Right kidney (tissue), 1 donor: ENCODE measurements at regions not wholly inside any gene's neighbourhood (a gene's known extent, or its start where the extent isn't known, plus 50 kb on each side); places are given as distances from the start of the nearest gene placed in this dataset.

Experiments used
- DNase-seq: peaks from one replicate; pipeline ENCODE4 v3.0.0-alpha.2; 2016

DNA sequence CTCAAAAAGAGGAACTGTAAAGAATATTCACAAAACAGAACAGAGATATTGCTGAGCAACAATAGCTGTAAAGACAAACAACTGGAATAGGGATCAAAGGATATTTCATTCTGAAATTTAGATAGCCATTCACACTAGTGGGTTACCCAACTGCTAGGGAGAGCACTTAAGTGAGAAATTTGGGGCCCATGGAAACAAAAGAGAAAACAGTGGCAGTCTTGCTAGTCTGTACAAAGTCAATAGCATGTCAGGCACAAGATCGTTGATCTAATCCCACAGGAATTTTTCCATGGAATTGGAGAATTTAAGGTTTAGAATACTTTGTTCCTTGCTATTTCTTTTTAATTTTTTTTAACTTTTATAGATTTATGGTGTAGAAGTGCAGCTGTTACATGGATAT is 467.0 kb downstream of the PCDH18 start:
- no peak for DNase-seq

DNA sequence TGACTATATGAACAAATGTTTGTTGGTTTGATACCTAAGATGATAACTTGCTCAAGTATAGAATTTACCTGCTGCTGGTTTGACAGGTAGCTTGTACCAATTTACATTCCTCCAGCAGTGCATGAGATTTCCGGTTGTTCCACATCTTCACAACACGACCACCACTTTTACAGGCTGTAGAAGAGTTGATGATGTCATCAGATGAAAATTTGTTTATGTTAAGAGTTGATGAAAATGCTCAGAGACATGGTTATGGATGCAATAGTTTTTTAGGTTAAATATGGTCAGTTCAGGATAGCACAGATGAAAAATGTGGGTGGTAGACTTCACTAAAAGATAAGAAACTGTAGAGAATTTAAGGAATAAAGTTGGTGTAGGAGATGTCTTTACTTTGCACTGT is 468.3 kb downstream of the PCDH18 start:
- no peak for DNase-seq

- no peak for DNase-seq
Observed at GRCh38 chr4:137043184-137043583, 489.1 kb downstream of the PCDH18 start.

DNA sequence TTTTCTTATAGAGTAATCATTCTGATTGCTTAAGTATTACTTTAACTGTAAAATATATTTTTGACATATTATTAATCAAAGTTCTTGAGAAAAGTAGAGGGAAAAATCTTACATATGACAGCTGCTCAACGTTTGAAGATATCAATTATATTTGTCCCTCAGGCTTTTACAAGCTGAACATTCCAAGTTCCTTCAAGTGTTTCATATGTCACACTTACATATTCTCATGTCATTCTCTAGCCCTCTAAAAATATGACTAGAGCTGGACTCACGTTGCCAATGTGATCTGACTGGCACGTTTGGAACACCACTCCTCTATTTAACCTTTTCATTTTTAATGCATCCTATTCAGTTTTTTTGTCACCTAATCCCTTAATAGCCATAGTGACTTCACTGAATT is 492.9 kb downstream of the PCDH18 start:
- DNase-seq: no peak

- DNase-seq: no peak
Observed at GRCh38 chr4:137032222-137032621, 500.1 kb downstream of the PCDH18 start.

- no peak for DNase-seq
Observed at GRCh38 chr4:137029026-137029425, 503.3 kb downstream of the PCDH18 start.

- DNase-seq: no peak
Observed at GRCh38 chr4:137025484-137026059, 506.7 kb downstream of the PCDH18 start.

DNA sequence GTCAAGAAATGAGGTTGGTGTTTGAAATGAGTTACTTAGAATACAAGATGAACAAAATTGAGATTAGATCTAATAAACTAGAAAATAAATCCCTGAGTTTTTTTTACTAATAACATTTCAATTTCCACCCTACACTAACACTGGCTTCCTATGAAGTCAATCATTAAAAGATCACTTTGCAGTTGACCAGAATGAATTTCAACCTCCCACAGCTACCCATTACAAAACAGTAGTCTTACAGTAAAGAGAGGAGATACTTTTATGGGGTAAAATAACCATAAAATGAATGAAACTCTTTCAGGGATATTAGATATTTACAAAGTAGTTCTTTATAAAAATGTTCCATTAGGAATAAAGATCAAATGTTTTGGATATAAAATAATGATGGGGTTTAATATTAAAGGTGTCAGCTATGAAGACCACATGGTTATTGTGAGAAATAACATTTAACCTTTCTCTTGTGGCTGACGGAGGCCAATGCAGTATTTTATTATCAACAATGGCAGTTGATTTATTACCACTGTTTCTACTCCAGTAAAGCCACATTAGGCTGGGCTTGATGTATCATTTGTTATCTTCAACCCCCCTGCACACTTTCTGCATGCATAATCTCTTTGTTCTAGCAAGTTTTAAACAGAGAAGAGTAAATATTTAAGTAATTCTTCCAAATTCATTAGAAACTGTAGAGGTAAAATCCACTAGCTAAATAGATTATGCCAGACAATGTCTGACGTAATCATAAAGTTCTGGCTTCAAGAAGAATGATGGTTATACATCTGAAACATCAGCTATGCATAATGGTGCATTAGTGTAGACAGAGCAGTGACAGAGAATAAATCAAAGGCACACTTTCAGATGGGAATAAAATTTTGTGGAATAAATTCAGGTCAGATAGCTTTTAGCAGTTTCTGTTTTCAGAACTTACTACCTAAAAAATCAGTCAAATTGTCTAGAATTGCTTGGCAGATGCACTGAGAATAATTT is 516.6 kb downstream of the PCDH18 start:
- no peak for DNase-seq

- no peak for DNase-seq
Observed at GRCh38 chr4:137000432-137000831, 531.9 kb downstream of the PCDH18 start.

GRCh38 chr4:136992032-136992431 is 540.3 kb downstream of the PCDH18 start:
- DNase-seq: no peak

DNA sequence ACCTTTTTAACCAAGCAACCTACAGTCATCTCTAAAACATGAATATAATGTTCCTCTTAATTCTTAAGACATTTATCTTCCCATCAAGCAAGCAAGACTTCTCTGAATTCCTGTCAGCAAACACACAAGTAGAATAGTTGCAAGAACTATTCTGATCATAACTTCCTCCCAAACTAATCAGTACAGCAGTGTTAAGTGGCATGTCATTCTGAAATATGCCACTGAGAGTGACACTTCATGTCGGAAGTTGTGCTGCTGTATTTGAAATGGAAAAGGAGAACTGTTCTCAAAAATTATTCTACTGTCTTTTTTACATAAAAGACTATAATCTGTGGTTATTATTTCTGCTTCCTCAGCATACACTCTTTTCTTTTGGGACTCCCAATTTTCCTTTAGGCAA is 546.6 kb downstream of the PCDH18 start:
- no peak for DNase-seq

DNA sequence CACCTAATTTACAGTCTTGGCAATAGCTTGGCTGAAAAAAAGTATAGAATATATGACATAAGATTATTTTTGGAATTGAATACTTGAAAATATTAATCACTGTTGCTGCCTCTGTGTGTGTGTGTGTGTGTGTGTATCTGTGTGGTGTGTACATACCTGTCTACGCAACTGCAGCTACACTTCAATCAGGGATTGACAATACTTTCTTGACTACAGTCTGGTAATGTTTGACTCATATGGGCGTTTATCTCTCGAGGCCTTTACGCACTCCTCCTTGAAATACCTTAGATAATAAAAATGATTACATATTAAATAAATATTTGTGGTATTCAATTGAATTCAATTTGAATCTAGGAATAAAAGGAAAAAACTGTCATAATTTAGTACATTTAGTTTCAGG is 565.2 kb downstream of the PCDH18 start:
- DNase-seq: no peak

GRCh38 chr4:136965478-136965877 is 566.8 kb downstream of the PCDH18 start:
- DNase-seq: no peak

DNA sequence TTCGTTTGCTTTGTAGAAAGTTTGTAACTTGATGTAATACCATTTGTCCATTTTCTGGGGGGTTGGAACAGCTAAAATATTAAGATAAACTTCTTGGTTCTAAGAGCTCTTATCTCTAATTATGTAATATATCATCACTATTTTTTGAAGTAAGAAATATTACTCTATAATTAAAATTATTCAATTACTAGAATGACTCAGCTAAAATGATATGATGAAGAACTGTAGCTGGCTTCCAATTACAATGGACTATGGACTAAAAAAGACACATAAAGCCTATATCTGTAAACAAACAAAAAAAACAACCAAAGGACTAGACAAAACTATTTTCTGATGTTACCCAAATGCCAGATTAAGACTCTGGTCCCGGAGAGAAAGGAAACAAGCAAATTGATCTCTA is 569.4 kb downstream of the PCDH18 start:
- no peak for DNase-seq

DNA sequence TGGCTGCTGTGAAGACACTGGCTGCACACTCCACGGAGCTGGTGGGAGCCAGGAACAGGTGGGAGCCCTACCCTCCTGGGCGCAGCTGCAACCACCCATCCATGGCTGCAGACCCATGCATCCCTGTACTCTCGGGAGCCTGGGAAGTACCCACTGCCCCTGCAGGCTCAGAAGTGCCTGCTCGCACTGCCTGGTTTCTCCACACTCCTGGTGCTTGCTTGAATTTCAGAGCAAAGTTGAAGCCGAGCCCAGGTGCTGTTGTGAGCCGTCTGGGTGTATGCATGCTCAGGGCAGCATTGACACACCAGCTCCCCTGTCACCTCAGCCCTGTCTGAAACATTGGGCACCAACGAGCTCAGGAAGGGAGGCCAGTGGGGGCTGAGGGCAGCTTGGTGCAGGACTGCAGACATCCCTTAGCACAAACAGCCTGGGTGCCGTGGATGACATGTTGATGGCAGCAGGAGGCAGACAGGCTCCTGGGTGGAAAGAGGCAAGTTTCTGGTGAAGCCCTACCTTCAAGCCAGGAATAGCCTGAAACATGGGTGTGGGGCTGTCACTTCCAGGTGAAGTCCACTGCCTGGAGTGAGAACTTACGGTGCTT is 585.9 kb downstream of the PCDH18 start:
- DNase-seq: no peak

DNA sequence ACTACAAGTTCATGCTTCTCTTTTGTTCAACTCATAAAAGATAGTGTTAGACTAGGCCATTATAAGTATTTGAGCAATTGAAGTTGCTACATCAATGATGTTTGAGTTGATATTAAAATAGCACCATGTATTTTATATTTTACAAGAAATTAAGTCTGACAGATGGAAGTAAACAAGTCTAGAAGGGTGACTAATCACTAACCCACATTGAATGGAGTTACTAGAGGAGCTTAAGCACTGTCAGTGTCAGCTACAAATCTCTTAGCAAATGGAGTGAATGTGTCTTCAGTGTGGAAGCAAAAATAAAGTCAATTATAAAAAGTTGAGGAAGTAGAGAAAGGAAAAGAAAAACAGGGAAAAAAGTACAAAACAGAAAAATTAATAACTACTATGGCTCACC is 592.5 kb downstream of the PCDH18 start:
- no peak for DNase-seq

DNA sequence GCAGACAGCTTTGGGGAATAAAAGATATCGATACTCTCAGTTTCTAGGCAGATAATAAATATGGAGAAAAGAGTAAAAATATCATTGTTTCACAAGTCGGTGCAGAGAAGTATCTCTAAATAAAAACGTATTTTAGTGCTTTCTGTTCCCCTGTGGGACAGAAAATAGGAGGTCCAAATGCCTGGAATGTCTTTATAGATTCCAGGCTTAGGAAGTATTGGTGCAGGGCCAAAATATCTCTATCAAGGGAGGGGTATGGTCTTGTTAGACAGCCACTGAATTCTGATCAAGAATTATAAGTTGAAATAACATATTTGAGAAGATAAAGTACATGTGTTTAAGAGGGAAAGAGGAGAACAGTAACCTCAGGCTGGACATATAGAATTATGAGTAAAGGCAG is 596.4 kb downstream of the PCDH18 start:
- DNase-seq: no peak

- DNase-seq: no peak
Observed at GRCh38 chr4:136935305-136935704, 597.0 kb downstream of the PCDH18 start.

GRCh38 chr4:136934601-136935000 is 597.7 kb downstream of the PCDH18 start:
- DNase-seq: no peak

DNA sequence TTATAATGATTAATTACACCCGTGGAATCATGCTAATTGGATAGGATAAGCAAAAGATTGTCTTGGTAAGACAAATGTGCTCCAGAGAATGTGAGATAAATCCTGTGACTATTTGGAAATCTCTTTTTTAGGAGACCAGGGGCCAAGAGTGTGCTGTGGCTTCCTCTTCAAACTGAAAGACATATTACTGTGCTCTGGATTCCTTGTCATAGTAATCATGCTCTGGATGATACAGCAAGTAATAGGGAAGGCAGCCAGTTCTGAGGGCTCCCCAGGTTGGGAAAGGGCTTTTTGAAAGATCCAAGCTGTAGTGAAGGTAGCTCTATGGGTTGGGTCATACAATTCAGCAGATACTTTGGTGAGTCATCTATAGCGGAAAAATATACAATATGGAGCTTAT is 600.5 kb downstream of the PCDH18 start:
- DNase-seq: no peak

GRCh38 chr4:136928957-136929411 is 603.3 kb downstream of the PCDH18 start:
- DNase-seq: no peak

DNA sequence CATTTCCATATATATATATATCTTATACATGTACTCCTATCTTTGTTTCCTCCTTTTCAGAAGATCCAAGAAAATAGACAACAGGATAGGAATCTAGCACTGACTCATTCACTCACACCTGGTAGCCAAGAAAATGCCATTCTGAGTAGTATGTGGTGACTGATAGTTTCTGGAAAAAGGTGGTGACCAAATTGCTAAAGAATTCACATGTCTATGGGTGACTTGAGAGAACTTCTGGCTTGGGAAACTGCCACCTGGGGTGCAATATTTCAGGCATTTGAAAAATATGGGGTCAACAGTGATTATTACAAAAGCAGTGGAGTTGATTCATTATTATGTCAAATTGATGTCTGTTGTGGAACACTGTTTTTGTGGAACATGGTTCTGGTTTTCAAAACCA is 605.1 kb downstream of the PCDH18 start:
- DNase-seq: no peak

- no peak for DNase-seq
Observed at GRCh38 chr4:136925203-136925602, 607.1 kb downstream of the PCDH18 start.

DNA sequence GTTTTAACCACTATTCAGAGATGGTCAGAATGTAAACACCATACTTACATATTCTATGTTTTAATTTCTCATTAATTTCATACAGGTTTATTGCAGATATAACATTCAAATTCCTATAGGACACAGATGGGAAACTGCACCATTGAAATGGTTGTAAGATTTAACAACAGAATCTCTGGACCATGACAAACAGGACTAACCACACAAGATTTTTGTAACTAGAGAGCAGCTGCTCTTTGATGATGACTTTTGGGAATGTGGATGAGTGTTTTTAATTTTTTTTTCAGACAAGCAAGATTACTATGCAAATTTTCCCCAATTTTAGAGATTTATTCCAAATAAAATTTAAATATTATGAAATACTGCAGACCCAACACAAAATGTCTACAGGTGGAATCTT is 610.2 kb downstream of the PCDH18 start:
- DNase-seq: no peak
